ENCODE measurements at regions not wholly inside any gene's neighbourhood (a gene's known extent, or its start where the extent isn't known, plus 50 kb on each side); places are given as distances from the start of the nearest gene placed in this dataset.

DNA sequence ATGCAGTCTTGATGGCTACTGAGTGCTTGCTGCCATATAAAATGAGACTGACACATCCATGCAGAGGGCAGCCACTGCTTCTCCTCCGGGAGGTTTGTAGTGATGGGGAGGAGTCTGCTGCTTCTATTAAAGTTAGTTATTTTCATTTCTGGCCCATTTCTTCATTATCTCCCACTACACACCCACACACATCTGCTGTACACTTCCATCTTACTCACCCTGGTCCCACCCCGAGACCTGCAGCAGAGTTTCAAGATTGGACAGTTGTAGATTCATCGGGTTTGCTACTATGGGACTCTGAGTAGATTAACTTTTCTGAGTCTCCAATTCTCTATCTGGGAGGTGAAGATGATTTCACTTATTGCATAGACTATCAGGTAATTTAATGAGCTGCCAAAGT is 176.2 kb upstream of the SNX19 start (continued):
- TF ChIP-seq PATZ1 (CRISPR knock-in tag; IDR thresholded peaks at IDR 0.05; ENCODE audit: borderline replicate concordance) (no peak), ZC3H10 (CRISPR knock-in tag; IDR thresholded peaks at IDR 0.05) (no peak), TOX (CRISPR knock-in tag; IDR thresholded peaks at IDR 0.05; ENCODE audit: borderline replicate concordance) (no peak), OSR1 (CRISPR knock-in tag; IDR thresholded peaks at IDR 0.05) (no peak)

- no peak for ATAC-seq
- TF ChIP-seq GLIS3 (CRISPR knock-in tag; IDR thresholded peaks at IDR 0.05) (no peak), TCF4 (CRISPR knock-in tag; IDR thresholded peaks at IDR 0.05; ENCODE audit: borderline replicate concordance) (no peak), ZC3H10 (CRISPR knock-in tag; IDR thresholded peaks at IDR 0.05) (no peak), PPARA (CRISPR knock-in tag; IDR thresholded peaks at IDR 0.05; ENCODE audit: borderline replicate concordance) (no peak), CSDC2 (CRISPR knock-in tag; IDR thresholded peaks at IDR 0.05) (no peak), TOX (CRISPR knock-in tag; IDR thresholded peaks at IDR 0.05; ENCODE audit: borderline replicate concordance) (no peak), PATZ1 (CRISPR knock-in tag; IDR thresholded peaks at IDR 0.05; ENCODE audit: borderline replicate concordance) (no peak), BACH2 (CRISPR knock-in tag; IDR thresholded peaks at IDR 0.05; ENCODE audit: borderline replicate concordance) (no peak), ISL1 (CRISPR knock-in tag; IDR thresholded peaks at IDR 0.05) (no peak), ZNF70 (CRISPR knock-in tag; IDR thresholded peaks at IDR 0.05) (no peak)
- TF ChIP-seq, protein P1, sequence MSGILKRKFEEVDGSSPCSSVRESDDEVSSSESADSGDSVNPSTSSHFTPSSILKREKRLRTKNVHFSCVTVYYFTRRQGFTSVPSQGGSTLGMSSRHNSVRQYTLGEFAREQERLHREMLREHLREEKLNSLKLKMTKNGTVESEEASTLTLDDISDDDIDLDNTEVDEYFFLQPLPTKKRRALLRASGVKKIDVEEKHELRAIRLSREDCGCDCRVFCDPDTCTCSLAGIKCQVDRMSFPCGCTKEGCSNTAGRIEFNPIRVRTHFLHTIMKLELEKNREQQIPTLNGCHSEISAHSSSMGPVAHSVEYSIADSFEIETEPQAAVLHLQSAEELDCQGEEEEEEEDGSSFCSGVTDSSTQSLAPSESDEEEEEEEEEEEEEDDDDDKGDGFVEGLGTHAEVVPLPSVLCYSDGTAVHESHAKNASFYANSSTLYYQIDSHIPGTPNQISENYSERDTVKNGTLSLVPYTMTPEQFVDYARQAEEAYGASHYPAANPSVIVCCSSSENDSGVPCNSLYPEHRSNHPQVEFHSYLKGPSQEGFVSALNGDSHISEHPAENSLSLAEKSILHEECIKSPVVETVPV (CRISPR knock-in tag; IDR thresholded peaks at IDR 0.05) = no peak
- TF ChIP-seq, protein P2, sequence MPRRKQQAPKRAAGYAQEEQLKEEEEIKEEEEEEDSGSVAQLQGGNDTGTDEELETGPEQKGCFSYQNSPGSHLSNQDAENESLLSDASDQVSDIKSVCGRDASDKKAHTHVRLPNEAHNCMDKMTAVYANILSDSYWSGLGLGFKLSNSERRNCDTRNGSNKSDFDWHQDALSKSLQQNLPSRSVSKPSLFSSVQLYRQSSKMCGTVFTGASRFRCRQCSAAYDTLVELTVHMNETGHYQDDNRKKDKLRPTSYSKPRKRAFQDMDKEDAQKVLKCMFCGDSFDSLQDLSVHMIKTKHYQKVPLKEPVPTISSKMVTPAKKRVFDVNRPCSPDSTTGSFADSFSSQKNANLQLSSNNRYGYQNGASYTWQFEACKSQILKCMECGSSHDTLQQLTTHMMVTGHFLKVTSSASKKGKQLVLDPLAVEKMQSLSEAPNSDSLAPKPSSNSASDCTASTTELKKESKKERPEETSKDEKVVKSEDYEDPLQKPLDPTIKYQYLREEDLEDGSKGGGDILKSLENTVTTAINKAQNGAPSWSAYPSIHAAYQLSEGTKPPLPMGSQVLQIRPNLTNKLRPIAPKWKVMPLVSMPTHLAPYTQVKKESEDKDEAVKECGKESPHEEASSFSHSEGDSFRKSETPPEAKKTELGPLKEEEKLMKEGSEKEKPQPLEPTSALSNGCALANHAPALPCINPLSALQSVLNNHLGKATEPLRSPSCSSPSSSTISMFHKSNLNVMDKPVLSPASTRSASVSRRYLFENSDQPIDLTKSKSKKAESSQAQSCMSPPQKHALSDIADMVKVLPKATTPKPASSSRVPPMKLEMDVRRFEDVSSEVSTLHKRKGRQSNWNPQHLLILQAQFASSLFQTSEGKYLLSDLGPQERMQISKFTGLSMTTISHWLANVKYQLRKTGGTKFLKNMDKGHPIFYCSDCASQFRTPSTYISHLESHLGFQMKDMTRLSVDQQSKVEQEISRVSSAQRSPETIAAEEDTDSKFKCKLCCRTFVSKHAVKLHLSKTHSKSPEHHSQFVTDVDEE (CRISPR knock-in tag; IDR thresholded peaks at IDR 0.05) = no peak
- TF ChIP-seq, protein P3, sequence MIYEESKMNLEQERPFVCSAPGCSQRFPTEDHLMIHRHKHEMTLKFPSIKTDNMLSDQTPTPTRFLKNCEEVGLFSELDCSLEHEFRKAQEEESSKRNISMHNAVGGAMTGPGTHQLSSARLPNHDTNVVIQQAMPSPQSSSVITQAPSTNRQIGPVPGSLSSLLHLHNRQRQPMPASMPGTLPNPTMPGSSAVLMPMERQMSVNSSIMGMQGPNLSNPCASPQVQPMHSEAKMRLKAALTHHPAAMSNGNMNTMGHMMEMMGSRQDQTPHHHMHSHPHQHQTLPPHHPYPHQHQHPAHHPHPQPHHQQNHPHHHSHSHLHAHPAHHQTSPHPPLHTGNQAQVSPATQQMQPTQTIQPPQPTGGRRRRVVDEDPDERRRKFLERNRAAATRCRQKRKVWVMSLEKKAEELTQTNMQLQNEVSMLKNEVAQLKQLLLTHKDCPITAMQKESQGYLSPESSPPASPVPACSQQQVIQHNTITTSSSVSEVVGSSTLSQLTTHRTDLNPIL (CRISPR knock-in tag; IDR thresholded peaks at IDR 0.05; ENCODE audit: low read depth) = no peak
Observed at GRCh38 chr11:131094827-131095226, 178.5 kb upstream of the SNX19 start.

GRCh38 chr11:131095511-131096185 is 179.4 kb upstream of the SNX19 start:
- ATAC-seq = no peak
- TF ChIP-seq PPARA (CRISPR knock-in tag; IDR thresholded peaks at IDR 0.05; ENCODE audit: borderline replicate concordance) (no peak), ZFP30 (CRISPR knock-in tag; IDR thresholded peaks at IDR 0.05) (no peak), ESRRG (CRISPR knock-in tag; IDR thresholded peaks at IDR 0.05) (no peak), OSR1 (CRISPR knock-in tag; IDR thresholded peaks at IDR 0.05) (no peak), PATZ1 (CRISPR knock-in tag; IDR thresholded peaks at IDR 0.05; ENCODE audit: borderline replicate concordance) (no peak), ARNTL (CRISPR knock-in tag; IDR thresholded peaks at IDR 0.05; ENCODE audit: borderline replicate concordance, low read depth) (no peak), CSDC2 (CRISPR knock-in tag; IDR thresholded peaks at IDR 0.05) (no peak), BACH2 (CRISPR knock-in tag; IDR thresholded peaks at IDR 0.05; ENCODE audit: borderline replicate concordance) (no peak), TCF4 (CRISPR knock-in tag; IDR thresholded peaks at IDR 0.05; ENCODE audit: borderline replicate concordance) (no peak), ZC3H10 (CRISPR knock-in tag; IDR thresholded peaks at IDR 0.05) (no peak), TOX (CRISPR knock-in tag; IDR thresholded peaks at IDR 0.05; ENCODE audit: borderline replicate concordance) (no peak), ZNF8 (CRISPR knock-in tag; IDR thresholded peaks at IDR 0.05) (no peak)
- TF ChIP-seq, protein P3 (CRISPR knock-in tag; IDR thresholded peaks at IDR 0.05; ENCODE audit: low read depth) = no peak
- TF ChIP-seq, protein P1 (CRISPR knock-in tag; IDR thresholded peaks at IDR 0.05) = no peak

All from SK-N-SH treated with all-trans-retinoic acid at 6 μM for 48 hours (cell line).